H1 (cell line): ENCODE measurements at regions not wholly inside any gene's neighbourhood (a gene's known extent, or its start where the extent isn't known, plus 50 kb on each side); places are given as distances from the start of the nearest gene placed in this dataset.

Experiments used
- CTCF ChIA-PET: fragments of 300-600 bp; sonication (Branson Sonifier 250); formaldehyde crosslinking; loops from one replicate; lab custom pipeline; 2021; ENCODE audit not compliant: partially characterized antibody; lab: Charles Lee
- POLR2A ChIA-PET: fragments of 300-600 bp; sonication (Branson Sonifier 250); formaldehyde crosslinking; loops from one replicate; lab custom pipeline; 2021; ENCODE audit warnings: inconsistent platforms; ENCODE audit not compliant: partially characterized antibody; lab: Charles Lee
- DNase-seq, 2 experiments: peaks; one replicate each; pipeline versions ENCODE4 v3.0.0 to v3.0.0-alpha.2; 2010 to 2022; ENCODE audit warnings: low spot score in 2 of 2, low read depth in 1 of 2, mixed read lengths in 1 of 2
- FAIRE-seq: peaks from 2 replicates; lab custom pipeline; 2011; peaks lifted over from hg19 to GRCh38; lab: Jason Lieb, UNC
- H2AFZ ChIP-seq: 2 replicates; pipeline ENCODE4 v1.8.1; 2012; ENCODE audit warnings: low read length, inconsistent platforms
- H2AK5ac ChIP-seq: 2 replicates; pipeline ENCODE4 v1.6.1; 2013; ENCODE audit warnings: low read depth, low read length
- H2BK120ac ChIP-seq: replicated peaks from 2 replicates; pipeline ENCODE3; 2013; ENCODE audit warnings: low read depth, low read length, inconsistent platforms
- H2BK12ac ChIP-seq: 2 replicates; pipeline ENCODE4 v1.6.1; 2013; ENCODE audit warnings: low read depth, low read length
- H2BK15ac ChIP-seq: 2 replicates; pipeline ENCODE4 v1.6.1; 2013; ENCODE audit warnings: low read length
- H2BK20ac ChIP-seq: 2 replicates; pipeline ENCODE4 v1.6.1; 2013; ENCODE audit warnings: low read length
- H2BK5ac ChIP-seq: 2 replicates; pipeline ENCODE4 v1.6.1; 2013; ENCODE audit warnings: low read depth, low read length
- H3K14ac ChIP-seq: 2 replicates; pipeline ENCODE4 v1.6.1; 2013; ENCODE audit warnings: inconsistent platforms; ENCODE audit not compliant: insufficient read length
- H3K18ac ChIP-seq: 2 replicates; pipeline ENCODE4 v1.6.1; 2013; ENCODE audit warnings: low read length; ENCODE audit errors: extremely low read depth
- H3K23ac ChIP-seq: 2 replicates; pipeline ENCODE4 v1.6.1; 2013; ENCODE audit warnings: inconsistent platforms; ENCODE audit not compliant: insufficient read length
- H3K23me2 ChIP-seq: 2 replicates; pipeline ENCODE4 v1.6.1; 2013; ENCODE audit warnings: low read depth, low read length
- H3K27ac ChIP-seq: 2 replicates; pipeline ENCODE4 v1.6.1; 2011; ENCODE audit warnings: low read depth, low read length, inconsistent platforms
- H3K27me3 ChIP-seq, 4 experiments: replicated peaks in 1 of 4; 1 replicate in 1 of 4; 2 replicates in 3 of 4; pipeline versions ENCODE4 v1.6.1 to v1.8.1; 2011 to 2013; ENCODE audit warnings: low read length in 3 of 4, mild to moderate bottlenecking in 3 of 4, inconsistent platforms in 2 of 4, mixed read lengths in 2 of 4, moderate library complexity in 1 of 4; ENCODE audit not compliant: control insufficient read depth in 3 of 4, insufficient read depth in 3 of 4; ENCODE audit errors: extremely low read depth in 1 of 4
- H3K36me3 ChIP-seq, 4 experiments: 2 replicates each; pipeline versions ENCODE4 v1.6.1 to v1.8.1; 2011 to 2013; ENCODE audit warnings: mild to moderate bottlenecking in 4 of 4, low read length in 3 of 4, moderate library complexity in 2 of 4, control low read depth in 1 of 4, inconsistent platforms in 1 of 4; ENCODE audit not compliant: insufficient read depth in 4 of 4, control insufficient read depth in 2 of 4
- H3K4ac ChIP-seq: replicated peaks from 2 replicates; pipeline ENCODE3; 2013; ENCODE audit warnings: low read length, low read depth, mixed read lengths, inconsistent platforms; ENCODE audit not compliant: insufficient read length
- H3K4me1 ChIP-seq, 4 experiments: replicated peaks in 1 of 4; 1 replicate in 1 of 4; 2 replicates in 3 of 4; pipeline versions ENCODE4 v1.6.1 to v1.8.1; 2011 to 2013; ENCODE audit warnings: low read length in 3 of 4, inconsistent platforms in 2 of 4, mixed read lengths in 1 of 4; ENCODE audit not compliant: insufficient read depth in 4 of 4, control insufficient read depth in 3 of 4
- H3K4me2 ChIP-seq, 2 experiments: 2 replicates each; pipeline versions ENCODE4 v1.6.1 to v1.8.1; 2011 to 2013; ENCODE audit warnings: low read depth in 2 of 2, low read length in 2 of 2, control low read depth in 1 of 2, inconsistent platforms in 1 of 2, mild to moderate bottlenecking in 1 of 2; ENCODE audit not compliant: insufficient read depth in 1 of 2
- H3K4me3 ChIP-seq, 4 experiments: fragments of 200-600, 300-600 bp in 1 of 4; sonication (generic), shearing (Covaris generic), sonication (Bioruptor Twin) in 1 of 4; 2 replicates each; pipeline versions ENCODE4 v1.5.1 to v1.8.1; 2011 to 2016; ENCODE audit warnings: low read length in 4 of 4, low read depth in 3 of 4, control low read depth in 2 of 4, inconsistent platforms in 2 of 4, mild to moderate bottlenecking in 2 of 4, mixed read lengths in 1 of 4, moderate library complexity in 1 of 4; ENCODE audit not compliant: insufficient read depth in 2 of 4; ENCODE audit errors: extremely low read depth in 1 of 4
- H3K56ac ChIP-seq: replicated peaks from 2 replicates; pipeline ENCODE3; 2013; ENCODE audit warnings: low read depth, mild to moderate bottlenecking, mixed read lengths, low read length, inconsistent platforms; ENCODE audit not compliant: insufficient read length
- H3K79me1 ChIP-seq: 2 replicates; pipeline ENCODE4 v1.6.1; 2013; ENCODE audit warnings: low read depth, low read length, control low read depth
- H3K79me2 ChIP-seq, 2 experiments: 2 replicates each; pipeline versions ENCODE4 v1.6.1 to v1.8.1; 2012 to 2013; ENCODE audit warnings: low read length in 2 of 2, mild to moderate bottlenecking in 2 of 2, inconsistent platforms in 1 of 2; ENCODE audit not compliant: insufficient read depth in 2 of 2, control insufficient read depth in 1 of 2
- H3K9ac ChIP-seq, 4 experiments: replicated peaks in 1 of 4; 1 replicate in 1 of 4; 2 replicates in 3 of 4; pipeline versions ENCODE4 v1.6.1 to v1.8.1; 2011 to 2013; ENCODE audit warnings: low read depth in 3 of 4, low read length in 3 of 4, control low read depth in 2 of 4, mild to moderate bottlenecking in 2 of 4, moderate library complexity in 2 of 4, inconsistent platforms in 1 of 4; ENCODE audit errors: extremely low read depth in 1 of 4
- H3K9me3 ChIP-seq, 2 experiments: 2 replicates each; pipeline versions ENCODE4 v1.6.1 to v1.8.1; 2012 to 2013; ENCODE audit warnings: mild to moderate bottlenecking in 2 of 2, moderate library complexity in 2 of 2, control low read depth in 1 of 2, inconsistent platforms in 1 of 2, low read depth in 1 of 2, low read length in 1 of 2, mixed read lengths in 1 of 2; ENCODE audit not compliant: insufficient read depth in 2 of 2
- H4K20me1 ChIP-seq, 2 experiments: replicated peaks in 1 of 2; 2 replicates each; pipeline versions ENCODE3 to v1.8.1; 2011 to 2013; ENCODE audit warnings: inconsistent platforms in 2 of 2, low read length in 2 of 2, mild to moderate bottlenecking in 1 of 2; ENCODE audit not compliant: insufficient read depth in 2 of 2, control insufficient read depth in 1 of 2
- H4K5ac ChIP-seq: 2 replicates; pipeline ENCODE4 v1.6.1; 2013; ENCODE audit warnings: low read length, low read depth, mixed read lengths, inconsistent platforms; ENCODE audit not compliant: insufficient read length
- H4K8ac ChIP-seq: 2 replicates; pipeline ENCODE4 v1.8.0; 2013; ENCODE audit warnings: mild to moderate bottlenecking, moderate library complexity, low read length, inconsistent platforms; ENCODE audit not compliant: insufficient read depth; ENCODE audit errors: extremely low read depth
- H4K91ac ChIP-seq: replicated peaks from 2 replicates; pipeline ENCODE3; 2013; ENCODE audit warnings: low read length, mixed read lengths, inconsistent platforms; ENCODE audit not compliant: insufficient read length
- CBX5 ChIP-seq: fragments of 300-800, 300-1000 bp; sonication (generic); IDR thresholded peaks from 2 replicates; pipeline ENCODE4 v1.7.1; 2016; ENCODE audit warnings: antibody characterized with exemption, low read length, low read depth
- ZNF274 ChIP-seq: IDR thresholded peaks from 2 replicates; pipeline ENCODE4 v1.7.0; 2012; ENCODE audit warnings: low read length, borderline replicate concordance; ENCODE audit errors: extremely low read depth
- WGBS, 2 experiments: shearing (Covaris generic) in 1 of 2; methylation state at CpG; one replicate each; pipeline versions ENCODE4 v1.1.6 to v1.1.7; 2013 to 2015; ENCODE audit warnings: low lambda C conversion rate in 2 of 2, mixed read lengths in 2 of 2, inconsistent platforms in 1 of 2, low coverage in 1 of 2, missing lambda C conversion rate in 1 of 2; ENCODE audit not compliant: insufficient replicate concordance in 2 of 2, insufficient coverage in 1 of 2, insufficient read length in 1 of 2; ENCODE audit errors: extremely low coverage in 1 of 2, missing lambda C conversion rate in 1 of 2; 5-methylcytosine and 5-hydroxymethylcytosine counted together

- Histone ChIP-seq H3K9me3 (no peaks in the 10 kb centered on the region), H3K79me1 (no peaks in the 10 kb centered on the region)
- no peak for TF ChIP-seq ZNF274
- TF ChIP-seq CBX5, result no peak
- TF ChIP-seq, all 59 proteins: peak for 0
- Histone ChIP-seq H3K36me3 (no peaks in the 10 kb centered on the region), H4K5ac (no peak overlapping the region), H2AFZ (no peak overlapping the region), H3K18ac (no peak overlapping the region), H3K4me1 (no peaks in the 10 kb centered on the region), H3K14ac (no peak overlapping the region), H2AK5ac (no peak overlapping the region), H3K79me2 (no peaks in the 10 kb centered on the region), H3K4me2 (no peak overlapping the region), H3K27ac (no peak overlapping the region), H4K20me1 (no peaks in the 10 kb centered on the region), H3K27me3 (no peaks in the 10 kb centered on the region), H2BK5ac (no peak overlapping the region), H4K8ac (no peak overlapping the region), H3K56ac (no peak overlapping the region), H2BK12ac (no peak overlapping the region), H2BK15ac (no peak overlapping the region), H3K4me3 (no peak overlapping the region), H2BK120ac (no peak overlapping the region), H4K91ac (no peak overlapping the region), H3K23ac (no peak overlapping the region), H3K23me2 (no peaks in the 10 kb centered on the region), H3K9ac (no peak overlapping the region), H3K4ac (no peak overlapping the region), H2BK20ac (no peak overlapping the region)
- CTCF ChIA-PET, result no interaction called here
- DNase-seq (no peak), FAIRE-seq (no peak)
- WGBS, 2 experiments, result 83% methylated on average over 1 of the region's 1 CpG; no CpG with 5 or more reads in 1 of the 2 experiments
- POLR2A ChIA-PET, result no interaction called here
Observed at GRCh38 chr12:33253178-33253577, 186.4 kb downstream of the SYT10 start.
